H1 (cell line): ENCODE measurements at regions not wholly inside any gene's neighbourhood (a gene's known extent, or its start where the extent isn't known, plus 50 kb on each side); places are given as distances from the start of the nearest gene placed in this dataset.

Source experiments
- CTCF ChIA-PET: fragments of 300-600 bp; sonication (Branson Sonifier 250); formaldehyde crosslinking; loops from one replicate; lab custom pipeline; 2021; ENCODE audit not compliant: partially characterized antibody; lab: Charles Lee
- POLR2A ChIA-PET: fragments of 300-600 bp; sonication (Branson Sonifier 250); formaldehyde crosslinking; loops from one replicate; lab custom pipeline; 2021; ENCODE audit warnings: inconsistent platforms; ENCODE audit not compliant: partially characterized antibody; lab: Charles Lee
- DNase-seq, 2 experiments: peaks; one replicate each; pipeline versions ENCODE4 v3.0.0 to v3.0.0-alpha.2; 2010 to 2022; ENCODE audit warnings: low spot score in 2 of 2, low read depth in 1 of 2, mixed read lengths in 1 of 2
- FAIRE-seq: peaks from 2 replicates; lab custom pipeline; 2011; peaks lifted over from hg19 to GRCh38; lab: Jason Lieb, UNC
- H2AFZ ChIP-seq: 2 replicates; pipeline ENCODE4 v1.8.1; 2012; ENCODE audit warnings: low read length, inconsistent platforms
- H2AK5ac ChIP-seq: 2 replicates; pipeline ENCODE4 v1.6.1; 2013; ENCODE audit warnings: low read depth, low read length
- H2BK120ac ChIP-seq: replicated peaks from 2 replicates; pipeline ENCODE3; 2013; ENCODE audit warnings: low read depth, low read length, inconsistent platforms
- H2BK12ac ChIP-seq: 2 replicates; pipeline ENCODE4 v1.6.1; 2013; ENCODE audit warnings: low read depth, low read length
- H2BK15ac ChIP-seq: 2 replicates; pipeline ENCODE4 v1.6.1; 2013; ENCODE audit warnings: low read length
- H2BK20ac ChIP-seq: 2 replicates; pipeline ENCODE4 v1.6.1; 2013; ENCODE audit warnings: low read length
- H2BK5ac ChIP-seq: 2 replicates; pipeline ENCODE4 v1.6.1; 2013; ENCODE audit warnings: low read depth, low read length
- H3K14ac ChIP-seq: 2 replicates; pipeline ENCODE4 v1.6.1; 2013; ENCODE audit warnings: inconsistent platforms; ENCODE audit not compliant: insufficient read length
- H3K18ac ChIP-seq: 2 replicates; pipeline ENCODE4 v1.6.1; 2013; ENCODE audit warnings: low read length; ENCODE audit errors: extremely low read depth
- H3K23ac ChIP-seq: 2 replicates; pipeline ENCODE4 v1.6.1; 2013; ENCODE audit warnings: inconsistent platforms; ENCODE audit not compliant: insufficient read length
- H3K23me2 ChIP-seq: 2 replicates; pipeline ENCODE4 v1.6.1; 2013; ENCODE audit warnings: low read depth, low read length
- H3K27ac ChIP-seq: 2 replicates; pipeline ENCODE4 v1.6.1; 2011; ENCODE audit warnings: low read depth, low read length, inconsistent platforms
- H3K27me3 ChIP-seq, 4 experiments: replicated peaks in 1 of 4; 1 replicate in 1 of 4; 2 replicates in 3 of 4; pipeline versions ENCODE4 v1.6.1 to v1.8.1; 2011 to 2013; ENCODE audit warnings: low read length in 3 of 4, mild to moderate bottlenecking in 3 of 4, inconsistent platforms in 2 of 4, mixed read lengths in 2 of 4, moderate library complexity in 1 of 4; ENCODE audit not compliant: control insufficient read depth in 3 of 4, insufficient read depth in 3 of 4; ENCODE audit errors: extremely low read depth in 1 of 4
- H3K36me3 ChIP-seq, 4 experiments: 2 replicates each; pipeline versions ENCODE4 v1.6.1 to v1.8.1; 2011 to 2013; ENCODE audit warnings: mild to moderate bottlenecking in 4 of 4, low read length in 3 of 4, moderate library complexity in 2 of 4, control low read depth in 1 of 4, inconsistent platforms in 1 of 4; ENCODE audit not compliant: insufficient read depth in 4 of 4, control insufficient read depth in 2 of 4
- H3K4ac ChIP-seq: replicated peaks from 2 replicates; pipeline ENCODE3; 2013; ENCODE audit warnings: low read length, low read depth, mixed read lengths, inconsistent platforms; ENCODE audit not compliant: insufficient read length
- H3K4me1 ChIP-seq, 4 experiments: replicated peaks in 1 of 4; 1 replicate in 1 of 4; 2 replicates in 3 of 4; pipeline versions ENCODE4 v1.6.1 to v1.8.1; 2011 to 2013; ENCODE audit warnings: low read length in 3 of 4, inconsistent platforms in 2 of 4, mixed read lengths in 1 of 4; ENCODE audit not compliant: insufficient read depth in 4 of 4, control insufficient read depth in 3 of 4
- H3K4me2 ChIP-seq, 2 experiments: 2 replicates each; pipeline versions ENCODE4 v1.6.1 to v1.8.1; 2011 to 2013; ENCODE audit warnings: low read depth in 2 of 2, low read length in 2 of 2, control low read depth in 1 of 2, inconsistent platforms in 1 of 2, mild to moderate bottlenecking in 1 of 2; ENCODE audit not compliant: insufficient read depth in 1 of 2
- H3K4me3 ChIP-seq, 4 experiments: fragments of 200-600, 300-600 bp in 1 of 4; sonication (generic), shearing (Covaris generic), sonication (Bioruptor Twin) in 1 of 4; 2 replicates each; pipeline versions ENCODE4 v1.5.1 to v1.8.1; 2011 to 2016; ENCODE audit warnings: low read length in 4 of 4, low read depth in 3 of 4, control low read depth in 2 of 4, inconsistent platforms in 2 of 4, mild to moderate bottlenecking in 2 of 4, mixed read lengths in 1 of 4, moderate library complexity in 1 of 4; ENCODE audit not compliant: insufficient read depth in 2 of 4; ENCODE audit errors: extremely low read depth in 1 of 4
- H3K56ac ChIP-seq: replicated peaks from 2 replicates; pipeline ENCODE3; 2013; ENCODE audit warnings: low read depth, mild to moderate bottlenecking, mixed read lengths, low read length, inconsistent platforms; ENCODE audit not compliant: insufficient read length
- H3K79me1 ChIP-seq: 2 replicates; pipeline ENCODE4 v1.6.1; 2013; ENCODE audit warnings: low read depth, low read length, control low read depth
- H3K79me2 ChIP-seq, 2 experiments: 2 replicates each; pipeline versions ENCODE4 v1.6.1 to v1.8.1; 2012 to 2013; ENCODE audit warnings: low read length in 2 of 2, mild to moderate bottlenecking in 2 of 2, inconsistent platforms in 1 of 2; ENCODE audit not compliant: insufficient read depth in 2 of 2, control insufficient read depth in 1 of 2
- H3K9ac ChIP-seq, 4 experiments: replicated peaks in 1 of 4; 1 replicate in 1 of 4; 2 replicates in 3 of 4; pipeline versions ENCODE4 v1.6.1 to v1.8.1; 2011 to 2013; ENCODE audit warnings: low read depth in 3 of 4, low read length in 3 of 4, control low read depth in 2 of 4, mild to moderate bottlenecking in 2 of 4, moderate library complexity in 2 of 4, inconsistent platforms in 1 of 4; ENCODE audit errors: extremely low read depth in 1 of 4
- H3K9me3 ChIP-seq, 2 experiments: 2 replicates each; pipeline versions ENCODE4 v1.6.1 to v1.8.1; 2012 to 2013; ENCODE audit warnings: mild to moderate bottlenecking in 2 of 2, moderate library complexity in 2 of 2, control low read depth in 1 of 2, inconsistent platforms in 1 of 2, low read depth in 1 of 2, low read length in 1 of 2, mixed read lengths in 1 of 2; ENCODE audit not compliant: insufficient read depth in 2 of 2
- H4K20me1 ChIP-seq, 2 experiments: replicated peaks in 1 of 2; 2 replicates each; pipeline versions ENCODE3 to v1.8.1; 2011 to 2013; ENCODE audit warnings: inconsistent platforms in 2 of 2, low read length in 2 of 2, mild to moderate bottlenecking in 1 of 2; ENCODE audit not compliant: insufficient read depth in 2 of 2, control insufficient read depth in 1 of 2
- H4K5ac ChIP-seq: 2 replicates; pipeline ENCODE4 v1.6.1; 2013; ENCODE audit warnings: low read length, low read depth, mixed read lengths, inconsistent platforms; ENCODE audit not compliant: insufficient read length
- H4K8ac ChIP-seq: 2 replicates; pipeline ENCODE4 v1.8.0; 2013; ENCODE audit warnings: mild to moderate bottlenecking, moderate library complexity, low read length, inconsistent platforms; ENCODE audit not compliant: insufficient read depth; ENCODE audit errors: extremely low read depth
- H4K91ac ChIP-seq: replicated peaks from 2 replicates; pipeline ENCODE3; 2013; ENCODE audit warnings: low read length, mixed read lengths, inconsistent platforms; ENCODE audit not compliant: insufficient read length
- CTBP2 ChIP-seq: IDR thresholded peaks from 2 replicates; pipeline ENCODE4 v1.7.0; 2011; ENCODE audit warnings: borderline replicate concordance, mild to moderate bottlenecking, moderate library complexity, mixed read lengths, low read length; ENCODE audit not compliant: insufficient read depth, insufficient read length
- FOSL1 ChIP-seq: IDR thresholded peaks from 2 replicates; pipeline ENCODE4 v1.6.1; 2011; ENCODE audit warnings: mild to moderate bottlenecking, low read depth, low read length, moderate library complexity; ENCODE audit not compliant: insufficient read depth
- JUND ChIP-seq: IDR thresholded peaks from 2 replicates; pipeline ENCODE4 v1.6.1; 2011; ENCODE audit warnings: mild to moderate bottlenecking, improper control_type of control experiment, low read length
- POU5F1 ChIP-seq: IDR thresholded peaks from 2 replicates; pipeline ENCODE4 v1.6.1; 2011; ENCODE audit warnings: low read depth, mild to moderate bottlenecking, low read length, moderate library complexity
- RNF2 ChIP-seq: fragments of 200-900, 300-1000 bp; sonication (generic); IDR thresholded peaks from 2 replicates; pipeline ENCODE4 v1.7.1; 2016; ENCODE audit warnings: borderline replicate concordance, low read depth, mild to moderate bottlenecking, antibody characterized with exemption, low read length; ENCODE audit not compliant: poor library complexity, severe bottlenecking; ENCODE audit errors: missing control alignments
- SUZ12 ChIP-seq: fragments of 200-600 bp; sonication (generic); IDR thresholded peaks from 2 replicates; pipeline ENCODE4 v1.6.1; 2012; ENCODE audit warnings: mild to moderate bottlenecking, inconsistent platforms, low read length, moderate library complexity, mixed read lengths
- TCF12 ChIP-seq: IDR thresholded peaks from 2 replicates; pipeline ENCODE4 v1.6.1; 2011; ENCODE audit warnings: low read depth, mild to moderate bottlenecking, low read length
- WGBS, 2 experiments: shearing (Covaris generic) in 1 of 2; methylation state at CpG; one replicate each; pipeline versions ENCODE4 v1.1.6 to v1.1.7; 2013 to 2015; ENCODE audit warnings: low lambda C conversion rate in 2 of 2, mixed read lengths in 2 of 2, inconsistent platforms in 1 of 2, low coverage in 1 of 2, missing lambda C conversion rate in 1 of 2; ENCODE audit not compliant: insufficient replicate concordance in 2 of 2, insufficient coverage in 1 of 2, insufficient read length in 1 of 2; ENCODE audit errors: extremely low coverage in 1 of 2, missing lambda C conversion rate in 1 of 2; 5-methylcytosine and 5-hydroxymethylcytosine counted together
- TF ChIP-seq, protein P1 (sequence below): IDR thresholded peaks from 2 replicates; pipeline ENCODE4 v1.6.1; 2012; ENCODE audit warnings: inconsistent platforms
- TF ChIP-seq, protein P2 (sequence below): IDR thresholded peaks from 2 replicates; pipeline ENCODE4 v1.6.1; 2012; ENCODE audit warnings: inconsistent platforms

DNA sequence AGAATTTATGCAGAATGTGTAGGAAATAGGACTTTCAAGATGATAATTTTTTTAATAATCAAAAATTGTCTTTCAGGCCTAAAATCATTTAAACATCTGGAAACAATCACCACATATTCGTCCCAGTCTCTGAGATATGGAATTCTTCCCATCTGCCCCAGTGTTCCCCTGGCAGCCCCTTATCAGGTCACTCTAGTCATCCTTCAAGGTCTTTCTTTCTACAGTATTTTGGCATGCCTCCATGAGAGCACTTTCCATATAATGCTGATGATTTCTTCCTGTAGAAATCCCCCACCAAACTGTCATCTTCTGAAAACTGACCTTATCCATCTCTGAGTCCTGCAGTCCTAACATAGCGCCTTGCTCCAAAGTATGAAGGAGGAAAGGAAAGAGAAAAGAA, 422.1 kb downstream of the RPS29 start:
- FAIRE-seq, result no peak
- Histone ChIP-seq H3K9me3 (no peaks in the 10 kb centered on the region), H3K79me2 (no peaks in the 10 kb centered on the region), H3K4ac (no peak overlapping the region), H3K36me3 (no peaks in the 10 kb centered on the region), H2AK5ac (no peak overlapping the region), H3K23ac (no peak overlapping the region), H2AFZ (no peak overlapping the region), H3K4me2 (no peak overlapping the region), H3K23me2 (no peaks in the 10 kb centered on the region), H4K8ac (no peak overlapping the region), H2BK5ac (no peak overlapping the region), H4K20me1 (no peaks in the 10 kb centered on the region), H3K4me3 (no peak overlapping the region), H3K56ac (no peak overlapping the region), H4K91ac (no peak overlapping the region), H3K14ac (no peak overlapping the region), H3K9ac (no peak overlapping the region), H3K79me1 (no peaks in the 10 kb centered on the region), H3K18ac (no peak overlapping the region), H4K5ac (no peak overlapping the region), H2BK12ac (no peak overlapping the region), H3K27me3 (no peaks in the 10 kb centered on the region), H3K4me1 (no peaks in the 10 kb centered on the region), H2BK120ac (no peak overlapping the region), H2BK20ac (no peak overlapping the region), H3K27ac (no peak overlapping the region), H2BK15ac (no peak overlapping the region)
- 86% methylated on average over 2 of the region's 2 CpGs; no CpG with 5 or more reads in 1 of the 2 experiments for WGBS, 2 experiments
- TF ChIP-seq SUZ12, result no peak
- TF ChIP-seq, protein P1, sequence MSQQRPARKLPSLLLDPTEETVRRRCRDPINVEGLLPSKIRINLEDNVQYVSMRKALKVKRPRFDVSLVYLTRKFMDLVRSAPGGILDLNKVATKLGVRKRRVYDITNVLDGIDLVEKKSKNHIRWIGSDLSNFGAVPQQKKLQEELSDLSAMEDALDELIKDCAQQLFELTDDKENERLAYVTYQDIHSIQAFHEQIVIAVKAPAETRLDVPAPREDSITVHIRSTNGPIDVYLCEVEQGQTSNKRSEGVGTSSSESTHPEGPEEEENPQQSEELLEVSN, result no peak
- no peak for TF ChIP-seq RNF2
- TF ChIP-seq FOSL1, result no peak
- no peak for TF ChIP-seq POU5F1
- TF ChIP-seq TCF12, result no peak
- TF ChIP-seq CTBP2, result no peak
- TF ChIP-seq, protein P2, sequence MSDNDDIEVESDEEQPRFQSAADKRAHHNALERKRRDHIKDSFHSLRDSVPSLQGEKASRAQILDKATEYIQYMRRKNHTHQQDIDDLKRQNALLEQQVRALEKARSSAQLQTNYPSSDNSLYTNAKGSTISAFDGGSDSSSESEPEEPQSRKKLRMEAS, result no peak
- no peak for TF ChIP-seq JUND
- ChIA-PET POLR2A (no interaction called here), CTCF (no interaction called here)
- DNase-seq, result no peak
